ENCODE measurements at regions not wholly inside any gene's neighbourhood (a gene's known extent, or its start where the extent isn't known, plus 50 kb on each side); places are given as distances from the start of the nearest gene placed in this dataset.

GRCh38 chr5:40274568-40274967 lies 405.1 kb upstream of the PTGER4 start:
- TF ChIP-seq, protein P1, sequence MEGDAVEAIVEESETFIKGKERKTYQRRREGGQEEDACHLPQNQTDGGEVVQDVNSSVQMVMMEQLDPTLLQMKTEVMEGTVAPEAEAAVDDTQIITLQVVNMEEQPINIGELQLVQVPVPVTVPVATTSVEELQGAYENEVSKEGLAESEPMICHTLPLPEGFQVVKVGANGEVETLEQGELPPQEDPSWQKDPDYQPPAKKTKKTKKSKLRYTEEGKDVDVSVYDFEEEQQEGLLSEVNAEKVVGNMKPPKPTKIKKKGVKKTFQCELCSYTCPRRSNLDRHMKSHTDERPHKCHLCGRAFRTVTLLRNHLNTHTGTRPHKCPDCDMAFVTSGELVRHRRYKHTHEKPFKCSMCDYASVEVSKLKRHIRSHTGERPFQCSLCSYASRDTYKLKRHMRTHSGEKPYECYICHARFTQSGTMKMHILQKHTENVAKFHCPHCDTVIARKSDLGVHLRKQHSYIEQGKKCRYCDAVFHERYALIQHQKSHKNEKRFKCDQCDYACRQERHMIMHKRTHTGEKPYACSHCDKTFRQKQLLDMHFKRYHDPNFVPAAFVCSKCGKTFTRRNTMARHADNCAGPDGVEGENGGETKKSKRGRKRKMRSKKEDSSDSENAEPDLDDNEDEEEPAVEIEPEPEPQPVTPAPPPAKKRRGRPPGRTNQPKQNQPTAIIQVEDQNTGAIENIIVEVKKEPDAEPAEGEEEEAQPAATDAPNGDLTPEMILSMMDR (conservative IDR thresholded peaks at IDR 0.05; ENCODE audit: low read depth, low read length) = no peak
- no peak for TF ChIP-seq EZH2 (IDR thresholded peaks at IDR 0.05; ENCODE audit: borderline replicate concordance, low read depth, low read length, poor library complexity, severe bottlenecking)

Data from A673 (cell line).